ENCODE measurements at regions not wholly inside any gene's neighbourhood (a gene's known extent, or its start where the extent isn't known, plus 50 kb on each side); places are given as distances from the start of the nearest gene placed in this dataset.

- Histone ChIP-seq H4K20me1 (ENCODE audit: insufficient read depth, low read length) (peaks cover 4% of the 10 kb centered on the region; the same call in 1 of the 2 replicates), H3K9ac (ENCODE audit: low read depth, low read length) (no peak overlapping the region), H2AFZ (ENCODE audit: low read depth, low read length) (no peak overlapping the region), H3K79me2 (ENCODE audit: insufficient read depth, low read length) (peaks cover 22% of the 10 kb centered on the region), H3K9me3 (ENCODE audit: insufficient read depth, low read length, severe bottlenecking) (no peaks in the 10 kb centered on the region), H3K4me2 (ENCODE audit: insufficient read depth, low read length) (no peak overlapping the region), H3K27me3 (ENCODE audit: insufficient read depth, low read length, poor library complexity) (no peaks in the 10 kb centered on the region), H3K27ac (ENCODE audit: low read length) (no peak overlapping the region), H3K4me1 (ENCODE audit: insufficient read depth, low read length) (peaks cover 68% of the 10 kb centered on the region), H3K36me3 (ENCODE audit: insufficient read depth, low read length) (peaks cover 11% of the 10 kb centered on the region), H3K4me3 (ENCODE audit: low read depth in 1 of 2, low read length in 2 of 2) (no peak overlapping the region)
- no peak for DNase-seq
- TF ChIP-seq CTCF (IDR thresholded peaks at IDR 0.05; ENCODE audit: borderline replicate concordance, extremely low read depth, low read length, poor library complexity, severe bottlenecking) = no peak
- no peak for TF ChIP-seq EZH2 (IDR thresholded peaks at IDR 0.05; ENCODE audit: borderline replicate concordance, low read depth, low read length, severe bottlenecking)
- no peak for ATAC-seq (ENCODE audit: insufficient read depth, low read depth)
Measured at GRCh38 chr6:26221186-26221585, 134.0 kb downstream of the HFE start.

GRCh38 chr6:26222571-26222970 is 135.3 kb downstream of the HFE start:
- peak; percentile 56 for ATAC-seq (ENCODE audit: insufficient read depth, low read depth)
- Histone ChIP-seq H2AFZ (ENCODE audit: low read depth, low read length) (no peak overlapping the region), H3K9me3 (ENCODE audit: insufficient read depth, low read length, severe bottlenecking) (no peaks in the 10 kb centered on the region), H4K20me1 (ENCODE audit: insufficient read depth, low read length) (no peaks in the 10 kb centered on the region), H3K4me1 (ENCODE audit: insufficient read depth, low read length) (peaks cover 66% of the 10 kb centered on the region), H3K27ac (ENCODE audit: low read length) (peak overlapping the region; percentile 99), H3K9ac (ENCODE audit: low read depth, low read length) (peak overlapping the region; percentile 87), H3K36me3 (ENCODE audit: insufficient read depth, low read length) (peaks cover 11% of the 10 kb centered on the region), H3K4me2 (ENCODE audit: insufficient read depth, low read length) (peak overlapping the region; percentile 75), H3K27me3 (ENCODE audit: insufficient read depth, low read length, poor library complexity) (no peaks in the 10 kb centered on the region), H3K4me3 (ENCODE audit: low read depth in 1 of 2, low read length in 2 of 2) (peak overlapping the region; percentile 60 to 71; a peak in 3 of 4 replicates), H3K79me2 (ENCODE audit: insufficient read depth, low read length) (peaks cover 15% of the 10 kb centered on the region)
- TF ChIP-seq CTCF (IDR thresholded peaks at IDR 0.05; ENCODE audit: borderline replicate concordance, extremely low read depth, low read length, poor library complexity, severe bottlenecking) = no peak
- no peak for TF ChIP-seq EZH2 (IDR thresholded peaks at IDR 0.05; ENCODE audit: borderline replicate concordance, low read depth, low read length, severe bottlenecking)
- peak; percentile 76 for DNase-seq

DNA sequence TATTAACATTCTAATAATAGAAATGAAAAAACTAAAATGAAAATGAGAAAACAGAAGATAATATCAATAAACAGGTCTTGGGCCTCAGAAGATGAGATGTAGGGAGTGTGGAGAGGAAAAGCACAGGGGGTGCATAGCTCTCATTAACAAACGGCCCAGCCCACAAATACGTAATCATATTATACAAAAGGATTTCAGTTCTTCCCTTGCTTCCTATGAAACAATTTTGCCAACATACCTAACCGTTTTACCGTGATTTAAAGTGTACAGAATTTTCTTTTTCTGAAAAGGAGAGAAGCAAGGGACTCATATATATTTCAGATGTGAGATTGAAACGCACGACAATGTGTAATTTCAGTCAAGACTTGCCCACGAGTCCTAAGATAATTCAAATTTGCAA is 136.0 kb downstream of the HFE start:
- Histone ChIP-seq H3K36me3 (ENCODE audit: insufficient read depth, low read length) (peaks cover 11% of the 10 kb centered on the region), H3K27ac (ENCODE audit: low read length) (peak overlapping the region; percentile 99), H3K4me2 (ENCODE audit: insufficient read depth, low read length) (peak overlapping the region; percentile 75), H2AFZ (ENCODE audit: low read depth, low read length) (no peak overlapping the region), H3K4me1 (ENCODE audit: insufficient read depth, low read length) (peaks cover 59% of the 10 kb centered on the region), H3K9ac (ENCODE audit: low read depth, low read length) (peak overlapping the region; percentile 87), H3K4me3 (ENCODE audit: low read depth in 1 of 2, low read length in 2 of 2) (peak overlapping the region; percentile 60 to 71), H3K79me2 (ENCODE audit: insufficient read depth, low read length) (peaks cover 14% of the 10 kb centered on the region), H3K27me3 (ENCODE audit: insufficient read depth, low read length, poor library complexity) (no peaks in the 10 kb centered on the region), H4K20me1 (ENCODE audit: insufficient read depth, low read length) (no peaks in the 10 kb centered on the region), H3K9me3 (ENCODE audit: insufficient read depth, low read length, severe bottlenecking) (no peaks in the 10 kb centered on the region)
- TF ChIP-seq CTCF (IDR thresholded peaks at IDR 0.05; ENCODE audit: borderline replicate concordance, extremely low read depth, low read length, poor library complexity, severe bottlenecking) (no peak), EZH2 (IDR thresholded peaks at IDR 0.05; ENCODE audit: borderline replicate concordance, low read depth, low read length, severe bottlenecking) (no peak)
- peak; percentile 52 for ATAC-seq (ENCODE audit: insufficient read depth, low read depth)
- peak; percentile 44 for DNase-seq
